Kidney (tissue), 13 donors: ENCODE measurements at regions not wholly inside any gene's neighbourhood (a gene's known extent, or its start where the extent isn't known, plus 50 kb on each side); places are given as distances from the start of the nearest gene placed in this dataset.

ENCODE experiments used
- DNase-seq, 5 donors: peaks; one replicate each; pipeline ENCODE4 v3.0.0-alpha.2; 2013 to 2020
- FAIRE-seq: peaks from 2 replicates; lab custom pipeline; 2012; peaks lifted over from hg19 to GRCh38; lab: Jason Lieb, UNC
- H3K27ac ChIP-seq, 2 donors: one replicate each; pipeline ENCODE4 v1.7.0; 2013; ENCODE audit warnings: low read depth in 2 of 2, low read length in 2 of 2, inconsistent platforms in 1 of 2
- H3K27me3 ChIP-seq: one replicate; pipeline ENCODE4 v1.7.1; 2013; ENCODE audit warnings: low read length, inconsistent platforms; ENCODE audit not compliant: control insufficient read depth, insufficient read depth
- H3K36me3 ChIP-seq, 3 donors: one replicate each; pipeline versions ENCODE4 v1.7.0 to v1.7.1; 2013; ENCODE audit warnings: low read length in 3 of 3, control low read depth in 1 of 3, inconsistent platforms in 1 of 3; ENCODE audit not compliant: insufficient read depth in 3 of 3, control insufficient read depth in 2 of 3
- H3K4me1 ChIP-seq, 3 donors: one replicate each; pipeline versions ENCODE4 v1.7.0 to v1.7.1; 2013; ENCODE audit warnings: low read length in 3 of 3, inconsistent platforms in 1 of 3, low read depth in 1 of 3; ENCODE audit not compliant: control insufficient read depth in 2 of 3, insufficient read depth in 2 of 3
- H3K4me3 ChIP-seq, 3 donors: one replicate each; pipeline versions ENCODE4 v1.7.0 to v1.8.1; 2013; ENCODE audit warnings: low read length in 3 of 3, control low read depth in 1 of 3, inconsistent platforms in 1 of 3
- H3K9ac ChIP-seq, 3 donors: one replicate each; pipeline versions ENCODE4 v1.7.0 to v1.7.1; 2013; ENCODE audit warnings: low read length in 3 of 3, control low read depth in 1 of 3, inconsistent platforms in 1 of 3
- H3K9me3 ChIP-seq, 3 donors: one replicate each; pipeline versions ENCODE4 v1.7.0 to v1.7.1; 2013; ENCODE audit warnings: low read length in 3 of 3, control low read depth in 1 of 3, inconsistent platforms in 1 of 3; ENCODE audit not compliant: control insufficient read depth in 2 of 3, insufficient read depth in 1 of 3
- CTCF ChIP-seq: IDR thresholded peaks from 3 replicates; pipeline ENCODE4 v1.5.1; 2012; ENCODE audit warnings: mild to moderate bottlenecking, moderate library complexity, borderline replicate concordance; ENCODE audit not compliant: insufficient read depth; ENCODE audit errors: extremely low read depth
- intact Hi-C: fragments of 100-400 bp; cut with DNase I; formaldehyde crosslinking; loops from one replicate; pipeline ENCODE4 v1.11.1; 2022
- donor health status: control.
- donor health status: control.
- donor health status: control.
- donor health status: control.
- donor health status: control.
- donor health status: DM: yes; HTN: yes; CAD: no.
- donor health status: Normal renal cell carcinoma (clear cell type).

GRCh38 chr2:167345559-167345958 is 457.3 kb downstream of the XIRP2 start:
- intact Hi-C loops, result no loop called here
- no peaks in the 10 kb centered on the region for H3K27me3 ChIP-seq
- H3K9me3 ChIP-seq, result no peaks in the 10 kb centered on the region
- H3K4me1 ChIP-seq, result no peaks in the 10 kb centered on the region
- no peak overlapping the region for H3K4me3 ChIP-seq
- no peak overlapping the region for H3K27ac ChIP-seq
- FAIRE-seq (no peak), DNase-seq (peak in 1 of 5 donors; percentile 29)
- H3K9ac ChIP-seq, result no peak overlapping the region
- H3K36me3 ChIP-seq, result no peaks in the 10 kb centered on the region
- no peak for TF ChIP-seq CTCF

- Histone ChIP-seq H3K27me3 (no peaks in the 10 kb centered on the region), H3K9ac (no peak overlapping the region), H3K9me3 (no peaks in the 10 kb centered on the region), H3K4me3 (no peak overlapping the region), H3K4me1 (no peaks in the 10 kb centered on the region), H3K36me3 (no peaks in the 10 kb centered on the region), H3K27ac (no peak overlapping the region)
- no peak for TF ChIP-seq CTCF
- intact Hi-C loops, result no loop called here
- DNase-seq (peak in 2 of 5 donors; percentile 16 to 22), FAIRE-seq (no peak)
Observed at GRCh38 chr2:167342769-167343168, 454.5 kb downstream of the XIRP2 start.

GRCh38 chr2:167340322-167340721 is 452.0 kb downstream of the XIRP2 start:
- H3K36me3 ChIP-seq, result no peaks in the 10 kb centered on the region
- DNase-seq (no peak), FAIRE-seq (no peak)
- intact Hi-C loops, result no loop called here
- H3K4me3 ChIP-seq, result no peak overlapping the region
- no peak overlapping the region for H3K9ac ChIP-seq
- no peaks in the 10 kb centered on the region for H3K4me1 ChIP-seq
- H3K27me3 ChIP-seq, result no peaks in the 10 kb centered on the region
- no peak overlapping the region for H3K27ac ChIP-seq
- no peaks in the 10 kb centered on the region for H3K9me3 ChIP-seq
- TF ChIP-seq CTCF, result no peak

- DNase-seq, result no peak
- no peaks in the 10 kb centered on the region for H3K4me1 ChIP-seq
- no peak for TF ChIP-seq CTCF
- no peak for FAIRE-seq
- H3K9me3 ChIP-seq, result no peaks in the 10 kb centered on the region
- H3K27me3 ChIP-seq, result no peaks in the 10 kb centered on the region
- H3K36me3 ChIP-seq, result no peaks in the 10 kb centered on the region
- H3K9ac ChIP-seq, result no peak overlapping the region
- intact Hi-C loops, result no loop called here
- no peak overlapping the region for H3K27ac ChIP-seq
- H3K4me3 ChIP-seq, result no peak overlapping the region
Observed at GRCh38 chr2:167336213-167336612, 447.9 kb downstream of the XIRP2 start.
